PC-3 (cell line): ENCODE measurements at regions not wholly inside any gene's neighbourhood (a gene's known extent, or its start where the extent isn't known, plus 50 kb on each side); places are given as distances from the start of the nearest gene placed in this dataset.

Source experiments
- CTCF ChIP-seq: fragments of 300-600 bp; sonication (generic); conservative IDR thresholded peaks from 2 replicates; pipeline ENCODE4 v1.5.1; 2017; ENCODE audit warnings: antibody characterized with exemption, low read depth, mild to moderate bottlenecking, low read length
- EZH2 ChIP-seq: fragments of 300-600 bp; sonication (generic); IDR thresholded peaks from one replicate; pipeline ENCODE4 v1.6.1; 2017; ENCODE audit warnings: antibody characterized with exemption, mild to moderate bottlenecking, low read length; ENCODE audit not compliant: unreplicated experiment
- EZH2phosphoT487 ChIP-seq: fragments of 300-600 bp; sonication (generic); IDR thresholded peaks from 2 replicates; pipeline ENCODE4 v1.6.1; 2018; ENCODE audit warnings: mild to moderate bottlenecking, antibody characterized with exemption, low read length, borderline replicate concordance

GRCh38 chr2:235240574-235240973, 253.3 kb upstream of the AGAP1 start:
- no peak for TF ChIP-seq EZH2
- TF ChIP-seq CTCF: no peak
- no peak for TF ChIP-seq EZH2phosphoT487
